B cell (primary cell): ENCODE measurements at regions not wholly inside any gene's neighbourhood (a gene's known extent, or its start where the extent isn't known, plus 50 kb on each side); places are given as distances from the start of the nearest gene placed in this dataset.

Source experiments
- ATAC-seq: fragments of 200-7000 bp; cut with Tn5 transposase; one replicate; pipeline ENCODE4 v1.10.0; 2021; ENCODE audit warnings: low read depth, mild to moderate bottlenecking, moderate number of reproducible peaks, moderate library complexity
- CTCF ChIA-PET: fragments of 350-600 bp; sonication (Branson Sonifier 250); formaldehyde crosslinking; loops from one replicate; lab custom pipeline; 2021; ENCODE audit warnings: antibody characterized with exemption, inconsistent platforms; lab: Charles Lee
- POLR2A ChIA-PET: fragments of 350-600 bp; sonication (Branson Sonifier 250); formaldehyde crosslinking; loops from one replicate; lab custom pipeline; 2021; ENCODE audit warnings: antibody characterized with exemption; lab: Charles Lee
- DNase-seq: peaks from one replicate; pipeline ENCODE4 v3.0.0; 2013
- H2AFZ ChIP-seq: 2 replicates; pipeline ENCODE4 v1.6.1; 2012; ENCODE audit warnings: mild to moderate bottlenecking, low read depth, low read length; ENCODE audit not compliant: insufficient read depth, poor library complexity, severe bottlenecking
- H3K27ac ChIP-seq, 2 donors: 1 replicate in 1 of 2; 2 replicates in 1 of 2; pipeline ENCODE4 v1.5.1; 2012 to 2013; ENCODE audit warnings: low read length in 2 of 2, mild to moderate bottlenecking in 2 of 2, moderate library complexity in 1 of 2
- H3K27me3 ChIP-seq, 4 experiments: fragments of 200-600 bp in 1 of 4; sonication (generic) in 1 of 4; replicated peaks in 1 of 4; 1 replicate in 2 of 4; 2 replicates in 2 of 4; pipeline versions ENCODE4 v1.6.1 to v1.7.0; 2013 to 2016; ENCODE audit warnings: low read length in 3 of 4, mild to moderate bottlenecking in 2 of 4, mixed read lengths in 1 of 4, moderate library complexity in 1 of 4; ENCODE audit not compliant: insufficient read depth in 4 of 4, control insufficient read depth in 3 of 4; ENCODE audit errors: control extremely low read depth in 1 of 4
- H3K36me3 ChIP-seq, 2 experiments: replicated peaks in 1 of 2; 1 replicate in 1 of 2; 2 replicates in 1 of 2; pipeline versions ENCODE4 v1.6.1 to v1.7.1; 2013; ENCODE audit warnings: low read length in 1 of 2; ENCODE audit not compliant: insufficient read depth in 2 of 2, control insufficient read depth in 1 of 2; ENCODE audit errors: control extremely low read depth in 1 of 2, extremely low read depth in 1 of 2
- H3K4me1 ChIP-seq, 2 donors: fragments of 200-600 bp in 1 of 2; sonication (generic) in 1 of 2; 1 replicate in 1 of 2; 2 replicates in 1 of 2; pipeline versions ENCODE4 v1.5.1 to v1.6.1; 2013 to 2017; ENCODE audit warnings: low read length in 2 of 2; ENCODE audit not compliant: control insufficient read depth in 2 of 2, insufficient read depth in 2 of 2
- H3K4me2 ChIP-seq: replicated peaks from 2 replicates; pipeline ENCODE3; 2012; ENCODE audit warnings: mild to moderate bottlenecking, low read depth, low read length; ENCODE audit not compliant: poor library complexity, severe bottlenecking
- H3K4me3 ChIP-seq, 5 experiments: fragments of 200-600 bp in 1 of 5; sonication (generic) in 1 of 5; 1 replicate in 3 of 5; 2 replicates in 2 of 5; pipeline versions ENCODE4 v1.5.1 to v1.7.0; 2011 to 2016; ENCODE audit warnings: low read length in 4 of 5, mild to moderate bottlenecking in 4 of 5, low read depth in 2 of 5, control low read depth in 1 of 5, moderate library complexity in 1 of 5; ENCODE audit not compliant: insufficient read depth in 1 of 5; ENCODE audit errors: control extremely low read depth in 1 of 5, extremely low read depth in 1 of 5
- H3K79me2 ChIP-seq: fragments of 200-600 bp; sonication (generic); one replicate; pipeline ENCODE4 v1.6.0; 2016; ENCODE audit warnings: low read length; ENCODE audit not compliant: control insufficient read depth, insufficient read depth
- H3K9ac ChIP-seq: fragments of 200-600 bp; sonication (generic); 2 replicates; pipeline ENCODE4 v1.6.1; 2017; ENCODE audit warnings: mild to moderate bottlenecking, low read length, moderate library complexity
- H3K9me3 ChIP-seq, 3 donors: one replicate each; pipeline versions ENCODE4 v1.6.1 to v1.7.1; 2013; ENCODE audit warnings: low read length in 2 of 3; ENCODE audit not compliant: control insufficient read depth in 2 of 3, insufficient read depth in 1 of 3; ENCODE audit errors: control extremely low read depth in 1 of 3
- H4K20me1 ChIP-seq: 2 replicates; pipeline ENCODE4 v1.6.0; 2012; ENCODE audit warnings: mild to moderate bottlenecking, low read length; ENCODE audit not compliant: insufficient read depth, control insufficient read depth, poor library complexity, severe bottlenecking
- H3K27ac Mint-ChIP-seq: one replicate; pipeline ENCODE4 v1.8.0; 2021; ENCODE audit warnings: mixed read lengths
- H3K27me3 Mint-ChIP-seq: one replicate; pipeline ENCODE4 v1.8.0; 2021; ENCODE audit warnings: mixed read lengths
- H3K4me1 Mint-ChIP-seq: one replicate; pipeline ENCODE4 v1.8.0; 2021; ENCODE audit warnings: mixed read lengths
- H3K4me3 Mint-ChIP-seq: one replicate; pipeline ENCODE4 v1.8.0; 2021; ENCODE audit warnings: mixed read lengths
- H3K9me3 Mint-ChIP-seq: one replicate; pipeline ENCODE4 v1.8.0; 2022; ENCODE audit warnings: mixed read lengths; ENCODE audit not compliant: insufficient read depth
- CTCF ChIP-seq: fragments of 200-600 bp; IDR thresholded peaks from one replicate; pipeline ENCODE4 v1.8.0; 2022; ENCODE audit warnings: antibody characterized with exemption, mild to moderate bottlenecking
- EZH2 ChIP-seq: IDR thresholded peaks from 2 replicates; pipeline ENCODE4 v1.6.1; 2012; ENCODE audit warnings: borderline replicate concordance, low read depth, mild to moderate bottlenecking, moderate library complexity, low read length; ENCODE audit not compliant: insufficient read depth, poor library complexity, severe bottlenecking
- WGBS: methylation state at CpG from one replicate; pipeline ENCODE4 v1.1.5; 2013; ENCODE audit warnings: missing lambda C conversion rate; ENCODE audit not compliant: insufficient coverage; 5-methylcytosine and 5-hydroxymethylcytosine counted together
- intact Hi-C: fragments of 100-400 bp; cut with micrococcal nuclease; formaldehyde crosslinking; loops from one replicate; pipeline ENCODE4 v1.10.0; 2022

GRCh38 chr12:116630762-116631161 lies 71.6 kb downstream of the MAP1LC3B2 start:
- ChIA-PET POLR2A (no interaction called here), CTCF (no interaction called here)
- Histone ChIP-seq H3K36me3 (no peaks in the 10 kb centered on the region), H3K4me1 (peaks cover 8 to 9% of the 10 kb centered on the region in 2 donors), H3K9ac (no peak overlapping the region), H3K4me3 (no peak overlapping the region), H3K27ac (no peak overlapping the region), H4K20me1 (no peaks in the 10 kb centered on the region), H3K79me2 (no peaks in the 10 kb centered on the region), H3K4me2 (no peak overlapping the region), H3K27me3 (peaks cover 0 to 5% (median 3%) of the 10 kb centered on the region in 4 experiments), H2AFZ (no peak overlapping the region), H3K9me3 (no peaks in the 10 kb centered on the region)
- Mint-ChIP-seq H3K27me3 (peaks cover 41% of the 10 kb centered on the region), H3K4me1 (peaks cover 12% of the 10 kb centered on the region), H3K9me3 (no peaks in the 10 kb centered on the region), H3K27ac (no peak overlapping the region), H3K4me3 (no peak overlapping the region)
- intact Hi-C loops = no loop called here
- 95% methylated on average over 7 of the region's 7 CpGs for WGBS
- DNase-seq (no peak), ATAC-seq (no peak)
- TF ChIP-seq CTCF (no peak), EZH2 (no peak)

- H2AFZ ChIP-seq = no peak overlapping the region
- 89% methylated on average over 7 of the region's 10 CpGs for WGBS
Measured at GRCh38 chr12:116629480-116629879, 70.3 kb downstream of the MAP1LC3B2 start.

More at GRCh38 chr12:116629480-116629879, 70.3 kb downstream of the MAP1LC3B2 start:
- ChIA-PET CTCF (no interaction called here), POLR2A (no interaction called here)
- Histone ChIP-seq H3K27me3 (peaks cover 0 to 5% (median 3%) of the 10 kb centered on the region in 4 experiments), H3K27ac (no peak overlapping the region), H3K36me3 (no peaks in the 10 kb centered on the region), H3K9ac (no peak overlapping the region), H3K79me2 (no peaks in the 10 kb centered on the region), H3K9me3 (no peaks in the 10 kb centered on the region), H4K20me1 (no peaks in the 10 kb centered on the region), H3K4me3 (no peak overlapping the region), H3K4me1 (no peaks in the 10 kb centered on the region), H3K4me2 (no peak overlapping the region)
- Mint-ChIP-seq H3K4me1 (peaks cover under 1% of the 10 kb centered on the region), H3K27me3 (peaks cover 40% of the 10 kb centered on the region), H3K4me3 (no peak overlapping the region), H3K9me3 (no peaks in the 10 kb centered on the region), H3K27ac (no peak overlapping the region)
- TF ChIP-seq CTCF = no peak
- no peak for ATAC-seq
- intact Hi-C loops = no loop called here
- no peak for DNase-seq
